ENCODE measurements at regions not wholly inside any gene's neighbourhood (a gene's known extent, or its start where the extent isn't known, plus 50 kb on each side); places are given as distances from the start of the nearest gene placed in this dataset.
A peak's percentile ranks its signal among the peaks of the same experiment; 100 is the strongest.

- no peak overlapping the region for H3K27ac ChIP-seq
- no peak for TF ChIP-seq CTCF (IDR thresholded peaks at IDR 0.05)
- no peak for TF ChIP-seq ZFX (IDR thresholded peaks at IDR 0.05; ENCODE audit: borderline replicate concordance)
Observed at GRCh38 chr2:14843507-14844204, 211.1 kb downstream of the LRATD1 start.

GRCh38 chr2:14855751-14856150, 223.2 kb downstream of the LRATD1 start:
- TF ChIP-seq CTCF (IDR thresholded peaks at IDR 0.05): no peak
- no peak for TF ChIP-seq ZFX (IDR thresholded peaks at IDR 0.05; ENCODE audit: borderline replicate concordance)

GRCh38 chr2:14861181-14861580, 228.7 kb downstream of the LRATD1 start:
- TF ChIP-seq ZFX (IDR thresholded peaks at IDR 0.05; ENCODE audit: borderline replicate concordance) (no peak), CTCF (IDR thresholded peaks at IDR 0.05) (no peak)
- H3K27ac ChIP-seq: no peak overlapping the region

More at GRCh38 chr2:14855751-14856150, 223.2 kb downstream of the LRATD1 start:
- no peak overlapping the region for H3K27ac ChIP-seq

- no peak for TF ChIP-seq CTCF (IDR thresholded peaks at IDR 0.05)
- TF ChIP-seq ZFX (IDR thresholded peaks at IDR 0.05; ENCODE audit: borderline replicate concordance): no peak
- H3K27ac ChIP-seq: peak overlapping the region; percentile 52
Observed at GRCh38 chr2:14866736-14867352, 234.3 kb downstream of the LRATD1 start.

- H3K27ac ChIP-seq: no peak overlapping the region
- TF ChIP-seq CTCF (IDR thresholded peaks at IDR 0.05): no peak
Observed at GRCh38 chr2:14867853-14868252, 235.3 kb downstream of the LRATD1 start.

- TF ChIP-seq CTCF (IDR thresholded peaks at IDR 0.05): no peak
- no peak overlapping the region for H3K27ac ChIP-seq
Observed at GRCh38 chr2:14872779-14873325, 240.3 kb downstream of the LRATD1 start.

- TF ChIP-seq CTCF (IDR thresholded peaks at IDR 0.05) (no peak), ZFX (IDR thresholded peaks at IDR 0.05; ENCODE audit: borderline replicate concordance) (no peak)
Observed at GRCh38 chr2:14881651-14882327, 249.3 kb downstream of the LRATD1 start.

More at GRCh38 chr2:14881651-14882327, 249.3 kb downstream of the LRATD1 start:
- H3K27ac ChIP-seq: no peak overlapping the region

Data from 22Rv1 (cell line).